Activated naive CD4-positive, alpha-beta T cell treated with anti-CD3 and anti-CD28 coated beads, Interleukin-2, amount 50 U/mL, for 16 hours (primary cell): ENCODE measurements at regions not wholly inside any gene's neighbourhood (a gene's known extent, or its start where the extent isn't known, plus 50 kb on each side); places are given as distances from the start of the nearest gene placed in this dataset.

Experiments used
- DNase-seq: peaks from one replicate; pipeline ENCODE4 v3.0.0-alpha.2; 2020

DNA sequence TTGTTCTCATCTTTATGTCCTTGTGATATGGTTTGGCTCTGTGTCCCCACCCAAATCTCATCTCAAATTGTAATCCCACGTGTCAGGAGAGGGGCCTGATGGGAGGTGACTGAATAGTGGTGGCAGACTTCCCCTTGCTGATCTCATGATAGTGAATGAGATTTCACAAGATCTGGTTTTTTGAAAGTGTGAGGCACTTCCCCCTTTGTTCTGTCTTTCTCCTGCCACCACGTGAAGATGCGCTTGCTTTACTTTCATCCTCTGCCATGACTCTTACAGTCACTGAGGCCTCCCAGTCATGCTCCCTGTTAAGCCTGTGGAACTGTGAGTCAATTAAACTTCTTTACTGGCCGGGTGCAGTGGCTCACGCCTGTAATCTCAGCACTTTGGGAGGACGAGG, 161.0 kb downstream of the HERPUD2 start:
- no peak for DNase-seq

DNA sequence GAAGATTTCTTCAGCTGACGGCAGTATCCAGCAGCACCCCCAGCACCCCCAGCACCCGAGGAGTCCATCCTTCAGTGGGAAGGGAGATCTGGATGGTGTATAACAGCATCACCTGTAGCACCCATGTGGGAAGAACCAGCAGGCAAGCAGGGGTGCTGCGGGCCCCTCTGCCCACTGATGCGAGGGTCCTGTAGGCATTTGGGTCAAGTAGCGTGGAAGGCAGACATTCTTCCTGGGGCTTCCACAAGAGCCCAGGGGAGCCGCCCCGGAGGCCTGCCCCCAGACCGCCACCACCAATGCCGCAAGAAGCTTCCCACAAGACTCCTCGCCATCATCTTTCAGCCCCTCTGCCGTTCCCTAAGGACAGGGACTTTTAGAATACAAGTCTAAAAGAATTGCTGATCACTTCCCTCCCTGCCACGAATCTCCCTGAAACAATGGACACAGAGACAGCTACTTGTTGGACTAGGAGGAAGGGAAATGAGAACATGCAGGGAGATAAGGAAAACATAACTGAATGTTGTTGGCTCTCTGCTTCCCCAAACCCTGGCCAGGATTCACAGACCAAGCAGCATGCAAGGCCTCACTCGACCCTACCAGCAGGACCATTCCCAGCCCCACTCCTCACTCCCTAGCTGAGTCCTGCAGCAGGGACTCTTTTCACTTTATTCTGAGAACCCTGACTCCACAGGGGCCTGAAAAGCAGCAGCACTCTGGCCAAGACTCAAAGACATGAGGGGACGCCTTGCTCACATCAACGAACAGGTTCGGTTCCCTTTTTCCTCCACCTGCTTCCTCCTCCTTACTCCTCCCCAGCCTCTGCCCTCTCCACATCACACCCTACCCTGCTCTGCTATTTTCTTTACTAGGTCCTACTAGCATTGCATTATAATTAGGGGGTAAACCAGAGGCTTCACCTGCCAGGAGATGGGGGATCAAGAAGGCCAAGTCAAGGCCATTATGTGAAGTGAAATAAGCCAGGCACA, 164.5 kb downstream of the HERPUD2 start:
- DNase-seq: no peak

DNA sequence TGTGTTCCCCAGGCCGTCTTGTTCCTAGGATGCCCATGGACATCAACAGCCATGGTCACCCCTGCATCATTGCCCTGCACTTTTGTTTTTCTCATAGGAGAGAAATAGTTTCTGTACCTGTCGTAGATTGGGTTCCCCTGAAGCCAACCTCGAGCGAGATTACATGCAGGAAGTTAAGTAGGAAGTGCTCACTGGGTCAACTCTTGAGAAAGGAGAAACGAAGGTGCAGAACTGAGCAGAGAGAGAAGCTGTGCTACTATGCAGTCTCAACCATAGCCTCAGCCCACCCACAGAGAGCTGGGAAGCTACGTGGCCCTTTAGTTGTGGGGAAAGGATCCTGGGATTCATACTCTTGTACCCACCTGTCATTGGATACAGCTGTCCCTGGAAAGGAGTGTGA, 165.2 kb downstream of the HERPUD2 start:
- DNase-seq: no peak

DNA sequence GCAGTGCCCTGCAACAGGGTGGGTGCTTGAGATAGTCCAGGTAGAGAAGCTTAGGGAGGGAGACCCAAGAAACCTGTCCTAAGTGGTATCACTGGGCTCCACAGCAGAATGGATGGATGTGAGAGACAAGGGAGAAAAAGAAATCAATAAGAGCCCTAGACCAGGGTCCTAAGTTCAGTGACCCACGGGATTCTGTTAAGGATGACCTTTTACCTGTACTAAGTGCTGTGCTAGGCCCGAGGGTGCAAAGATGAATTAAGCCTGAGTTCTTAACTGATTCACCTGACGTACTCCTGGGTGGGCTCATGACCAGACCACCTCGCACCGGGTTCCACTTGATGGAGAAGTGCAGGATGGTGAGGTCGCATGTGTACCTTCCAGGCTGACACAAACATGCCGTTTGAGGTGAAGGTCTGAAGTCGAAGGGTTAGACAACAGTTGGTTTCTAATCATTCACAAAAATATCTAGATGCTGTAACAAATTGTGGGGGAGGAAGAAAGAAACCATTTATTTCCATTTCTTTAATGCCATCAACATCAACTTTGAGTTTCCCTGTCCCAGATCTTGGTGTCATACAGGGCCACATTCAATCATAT, 166.5 kb downstream of the HERPUD2 start:
- DNase-seq: no peak

DNA sequence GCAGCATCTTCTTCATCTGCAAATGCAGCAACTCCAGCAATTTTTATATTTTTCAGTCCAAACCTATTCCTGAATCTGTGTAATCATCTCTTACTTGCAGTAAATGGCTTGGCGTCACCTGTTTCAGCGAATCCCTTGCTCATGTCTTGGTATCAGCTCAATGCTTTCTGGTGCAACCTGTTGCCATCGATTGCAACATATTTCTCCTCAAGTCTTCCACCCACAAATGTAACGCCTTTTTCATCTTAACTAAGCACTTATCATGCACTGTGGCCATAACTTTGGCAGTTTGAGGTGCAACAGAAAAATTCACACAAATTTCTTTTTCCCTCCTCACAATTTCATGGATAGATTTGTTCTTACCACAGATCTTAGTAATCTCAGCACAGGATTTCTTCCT, 168.3 kb downstream of the HERPUD2 start:
- DNase-seq: no peak

DNA sequence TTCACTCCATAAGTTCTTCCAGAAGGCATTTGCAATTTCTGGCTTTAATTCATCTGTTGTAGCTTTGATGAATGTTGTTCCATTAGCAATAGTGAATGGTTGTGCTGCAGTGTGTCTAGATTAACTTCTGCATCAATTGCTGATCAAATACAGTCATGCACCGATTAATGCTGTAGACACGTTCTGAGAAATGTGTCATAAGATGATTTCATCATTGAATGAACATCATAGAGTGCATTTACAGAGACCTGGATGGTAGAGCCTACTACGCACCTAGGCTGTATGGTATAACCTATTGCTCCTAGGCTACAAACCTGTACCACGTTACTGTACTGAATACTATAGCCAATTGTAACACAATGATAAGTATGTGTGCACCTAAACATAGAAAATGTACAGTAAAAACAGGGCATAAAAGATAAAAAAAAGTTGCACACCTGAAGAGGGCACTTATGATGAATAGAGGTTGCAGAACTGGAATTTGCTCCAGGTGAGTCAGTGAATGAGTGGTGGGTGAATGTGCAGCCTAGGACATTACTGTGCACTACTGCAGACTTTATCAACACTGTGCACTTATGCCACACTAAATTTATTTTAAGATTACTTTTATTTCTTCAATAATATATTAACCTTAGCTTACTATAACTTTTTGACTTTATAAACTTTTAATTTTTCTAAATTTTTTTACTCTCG, 170.7 kb downstream of the HERPUD2 start:
- no peak for DNase-seq

DNA sequence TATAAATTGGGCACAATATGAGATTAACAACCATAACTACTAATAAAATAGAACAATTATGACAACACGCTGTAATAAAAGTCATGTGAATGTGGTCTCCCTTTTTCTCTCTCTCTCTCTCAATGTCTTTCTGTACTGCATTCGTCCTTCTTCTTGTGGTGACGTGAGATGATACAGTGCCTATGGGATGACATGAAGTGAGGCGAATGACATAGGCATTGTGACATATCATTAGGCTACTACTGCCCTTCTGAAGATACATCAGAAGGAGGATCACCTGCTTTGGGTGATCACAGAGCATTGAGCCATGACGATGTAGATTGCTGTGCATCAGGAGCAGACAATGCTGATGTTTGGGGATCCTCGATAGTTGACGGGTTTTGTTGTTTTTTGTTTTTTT, 171.6 kb downstream of the HERPUD2 start:
- DNase-seq: no peak

DNA sequence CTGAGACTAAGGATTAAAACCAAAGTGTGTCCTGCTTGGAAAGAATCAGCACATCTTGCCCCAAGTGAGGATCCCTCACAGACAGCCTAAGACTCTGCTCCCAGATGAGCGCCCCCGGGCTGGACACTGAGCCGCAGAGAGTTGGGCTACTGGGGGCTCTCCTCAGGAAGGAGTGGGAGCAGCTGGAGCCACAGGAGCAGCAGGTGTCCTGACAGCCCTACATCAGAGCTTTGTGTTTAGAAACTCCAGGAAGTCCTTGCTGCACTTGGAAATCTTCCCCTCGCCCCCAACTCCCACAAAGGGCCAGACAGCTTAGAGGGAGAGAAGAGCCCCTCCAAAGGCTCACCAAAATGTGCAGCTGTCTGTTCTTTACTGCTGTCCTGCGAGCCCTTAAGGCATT, 172.2 kb downstream of the HERPUD2 start:
- no peak for DNase-seq

DNA sequence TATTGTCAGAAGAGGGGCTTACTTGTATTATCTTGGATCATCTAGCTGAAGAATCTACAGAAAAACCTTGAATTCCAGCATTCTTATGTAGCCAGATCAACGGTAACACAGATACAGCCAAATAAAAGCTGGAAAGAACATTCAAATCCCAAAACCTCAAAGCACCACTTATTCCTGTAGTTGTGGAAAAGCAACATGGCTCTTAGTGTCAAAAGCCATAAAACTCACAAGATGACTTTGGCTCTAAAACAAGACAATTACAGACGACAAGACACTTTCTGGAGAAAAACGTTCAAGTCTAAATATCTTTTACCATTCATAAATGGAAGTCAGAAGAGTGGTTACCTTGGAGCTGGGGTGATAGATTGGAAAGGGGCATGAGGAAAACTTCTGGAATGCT, 173.0 kb downstream of the HERPUD2 start:
- no peak for DNase-seq

DNA sequence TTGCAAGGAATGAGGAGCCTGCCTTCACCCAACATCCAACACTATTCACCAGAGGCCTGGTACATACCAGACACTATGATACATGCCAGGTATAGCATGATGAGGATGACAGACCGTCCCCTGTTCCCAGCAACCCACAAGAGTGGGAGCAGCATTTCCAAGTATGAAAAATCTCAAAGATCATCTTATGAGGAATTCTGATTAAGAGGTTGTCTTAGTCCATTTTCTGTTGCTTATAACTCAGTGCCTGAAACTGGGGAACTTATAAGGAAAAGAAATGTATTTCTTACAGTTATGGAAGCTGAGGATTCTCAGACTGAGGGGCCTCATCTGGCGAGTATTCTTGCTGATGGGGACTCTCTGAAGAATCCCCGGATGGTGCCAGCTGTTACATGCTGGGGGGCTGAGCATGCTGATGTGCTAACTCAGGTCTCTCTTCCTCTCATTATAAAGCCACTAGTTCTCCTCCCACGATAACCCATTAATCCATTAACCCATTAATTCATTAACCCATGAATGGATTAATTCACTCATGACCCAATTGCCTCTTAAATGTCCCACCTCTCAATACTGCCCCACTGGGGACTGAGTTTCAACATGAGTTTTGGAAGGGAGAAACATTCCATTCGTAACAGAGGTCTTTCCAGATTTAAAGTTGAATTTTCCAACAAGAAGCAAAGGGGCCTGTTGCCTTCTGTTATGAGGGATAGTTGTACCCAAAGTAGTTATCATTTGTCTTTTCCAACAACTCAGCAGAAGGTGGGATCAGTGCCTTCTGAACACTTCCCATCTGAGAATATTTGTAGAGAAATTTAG, 173.9 kb downstream of the HERPUD2 start:
- no peak for DNase-seq

DNA sequence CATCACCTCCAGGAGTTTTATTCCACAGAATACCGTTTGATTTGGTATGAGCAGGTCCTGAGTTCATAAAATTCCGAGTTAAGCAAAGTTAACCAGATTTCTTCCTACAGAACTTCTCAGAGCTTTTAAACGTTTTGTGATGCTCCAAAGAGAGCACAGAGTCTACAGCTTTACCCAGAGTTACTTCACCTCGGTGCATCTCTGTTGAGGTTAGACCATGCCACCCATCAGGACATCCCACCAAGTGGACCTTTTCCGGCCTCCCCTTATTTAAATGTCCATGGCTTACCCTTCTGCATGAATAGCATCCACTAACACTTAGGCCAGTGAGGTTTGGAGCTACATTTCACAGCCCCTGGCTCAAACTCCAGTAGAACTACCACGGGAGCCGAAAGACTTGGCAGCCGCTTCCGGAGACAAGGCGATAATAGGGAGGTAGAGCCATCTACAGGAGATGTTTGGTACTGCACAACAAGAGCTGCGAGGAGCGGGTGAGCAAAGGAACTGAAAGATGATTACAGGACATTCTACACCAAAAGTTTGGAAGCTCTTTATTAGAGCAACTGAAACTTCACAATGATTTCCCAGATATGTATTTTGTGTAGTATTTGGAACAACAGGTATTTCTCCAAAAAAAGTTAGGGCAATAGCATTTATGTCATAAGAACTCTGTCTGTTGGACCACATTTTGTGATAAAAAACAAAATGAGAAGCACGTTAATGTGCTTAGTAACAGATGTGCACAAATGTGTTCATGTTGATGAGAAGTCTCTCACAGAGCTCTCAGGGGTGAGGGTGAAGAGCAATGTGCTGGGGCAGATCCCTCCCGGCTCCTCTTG, 174.7 kb downstream of the HERPUD2 start:
- DNase-seq: peak; percentile 30

DNA sequence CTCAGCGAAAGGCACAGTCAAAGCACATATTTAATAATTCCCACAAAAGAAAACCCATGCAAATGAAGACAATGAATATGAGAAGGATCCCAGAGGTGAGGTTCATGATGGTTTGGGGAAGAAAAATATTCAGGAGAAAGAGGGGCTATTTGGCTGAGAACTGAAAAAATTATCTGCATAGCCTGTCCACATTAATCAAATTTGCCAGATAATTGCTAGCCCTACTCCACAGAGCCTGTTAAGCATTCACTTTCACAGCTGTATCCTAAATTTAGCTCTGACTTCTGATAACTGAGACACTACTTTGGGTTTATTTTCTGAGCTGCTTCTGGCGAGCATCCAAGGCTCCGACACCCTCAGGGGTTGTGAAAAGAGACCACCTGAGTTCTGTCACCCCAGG, 176.2 kb downstream of the HERPUD2 start:
- DNase-seq: no peak

DNA sequence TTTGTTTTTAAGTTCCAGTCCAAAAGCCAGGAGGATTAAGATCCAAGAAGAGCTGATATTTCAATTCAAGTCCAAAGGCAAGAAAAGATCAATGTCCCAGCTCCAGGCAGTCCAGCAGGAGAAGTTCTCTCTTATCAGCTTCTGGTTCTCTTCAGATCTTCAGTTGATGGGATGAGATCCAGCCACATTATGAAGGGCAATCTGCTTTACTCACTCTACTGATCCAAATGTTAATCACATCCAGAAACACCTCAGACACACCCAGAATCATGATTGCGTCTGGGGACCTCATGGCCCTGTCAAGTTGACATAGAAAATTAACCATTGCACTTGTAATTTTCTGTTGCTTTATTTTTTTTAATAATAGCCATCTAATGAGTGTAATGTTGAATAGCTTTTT, 178.4 kb downstream of the HERPUD2 start:
- no peak for DNase-seq

DNA sequence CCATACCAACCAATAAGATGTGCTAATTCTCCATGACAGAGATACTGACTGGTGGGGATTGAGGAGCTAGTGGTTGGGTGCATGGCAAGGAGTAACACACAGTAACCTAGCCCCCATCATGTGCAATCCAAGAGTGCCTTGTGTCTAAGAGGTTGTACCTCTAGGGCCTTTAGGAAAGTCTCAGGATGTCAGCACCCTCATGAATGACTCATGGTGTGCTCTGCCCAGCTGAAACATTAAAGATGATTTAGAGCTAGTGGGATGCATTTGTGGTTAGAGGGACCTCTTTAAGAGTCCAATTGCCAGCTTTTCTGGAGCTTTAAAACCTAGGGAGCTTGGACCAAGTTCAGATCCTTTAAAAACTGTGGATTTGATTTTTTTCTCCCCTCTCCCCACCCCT, 181.1 kb downstream of the HERPUD2 start:
- no peak for DNase-seq

DNA sequence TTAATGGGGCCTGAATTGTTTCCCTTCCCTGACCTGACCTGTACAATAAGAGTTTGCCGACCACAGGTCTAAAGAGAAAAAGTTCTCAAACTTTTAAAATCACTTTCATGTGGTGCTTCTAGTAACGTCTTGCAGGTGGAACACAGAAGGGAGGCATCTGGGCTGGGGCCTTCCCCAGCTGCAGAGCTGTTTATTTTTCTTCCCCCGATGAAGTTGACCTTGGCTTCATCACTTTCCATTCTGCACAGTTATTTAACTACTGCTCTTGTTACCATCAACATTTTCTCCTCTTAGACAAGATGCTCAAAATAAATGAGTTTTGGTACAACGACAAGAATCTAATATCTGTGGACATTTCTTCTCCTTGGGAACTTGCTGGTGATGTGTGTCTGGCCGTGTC, 181.7 kb downstream of the HERPUD2 start:
- no peak for DNase-seq

DNA sequence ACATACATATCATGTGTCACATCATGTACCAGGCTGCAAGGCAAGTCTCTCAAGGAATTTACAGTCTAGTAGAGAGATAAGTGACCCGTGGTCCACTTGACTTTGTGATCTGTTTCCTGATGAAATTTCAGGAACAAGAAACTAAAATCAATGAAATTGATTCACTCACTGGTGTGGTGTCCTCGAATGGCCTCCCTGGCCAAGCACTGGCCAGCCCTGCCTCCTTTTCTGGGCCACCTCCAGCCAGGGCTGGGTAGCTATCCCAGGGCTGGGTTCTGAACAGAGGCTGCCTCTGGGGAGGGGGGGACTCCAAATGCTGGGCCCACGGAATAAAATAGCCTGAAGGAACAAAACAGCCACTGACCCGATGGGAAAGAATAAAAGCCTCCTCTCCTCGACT, 182.2 kb downstream of the HERPUD2 start:
- DNase-seq: no peak

DNA sequence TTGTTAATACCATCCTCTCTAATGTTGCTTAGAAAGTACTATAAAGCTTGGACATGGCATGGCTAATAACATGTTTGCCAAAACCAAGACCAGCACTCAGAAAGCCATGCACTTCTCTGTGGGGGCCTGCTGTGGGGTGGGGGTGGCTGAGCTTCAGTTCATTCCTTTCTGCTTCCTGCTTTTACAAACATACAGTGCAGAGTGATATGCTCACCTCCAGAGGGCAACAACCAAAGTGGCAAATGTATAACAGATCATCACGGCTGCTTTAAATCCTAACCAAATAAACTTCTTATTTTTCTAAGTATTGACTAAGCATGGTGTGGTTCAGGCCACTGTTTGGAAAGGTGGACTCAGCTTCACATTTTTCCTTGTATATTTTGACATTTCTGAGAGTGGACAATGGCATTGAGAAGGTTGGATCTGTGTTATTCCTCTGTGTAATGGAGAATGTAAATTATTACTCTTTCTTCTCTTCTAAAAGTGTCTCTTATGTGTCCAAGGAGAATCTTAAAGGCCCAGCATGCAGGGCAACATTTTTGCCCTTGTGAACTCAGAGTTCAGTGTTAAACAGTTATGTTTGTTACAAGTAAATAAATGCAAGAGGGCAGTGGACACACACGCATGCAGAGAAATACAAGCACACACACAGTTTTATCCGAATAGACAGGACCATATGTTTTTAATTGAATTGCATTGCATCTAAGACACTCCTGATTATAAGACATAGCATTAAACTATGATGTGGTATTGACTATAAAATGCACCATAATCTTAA, 186.1 kb downstream of the HERPUD2 start:
- DNase-seq: no peak

DNA sequence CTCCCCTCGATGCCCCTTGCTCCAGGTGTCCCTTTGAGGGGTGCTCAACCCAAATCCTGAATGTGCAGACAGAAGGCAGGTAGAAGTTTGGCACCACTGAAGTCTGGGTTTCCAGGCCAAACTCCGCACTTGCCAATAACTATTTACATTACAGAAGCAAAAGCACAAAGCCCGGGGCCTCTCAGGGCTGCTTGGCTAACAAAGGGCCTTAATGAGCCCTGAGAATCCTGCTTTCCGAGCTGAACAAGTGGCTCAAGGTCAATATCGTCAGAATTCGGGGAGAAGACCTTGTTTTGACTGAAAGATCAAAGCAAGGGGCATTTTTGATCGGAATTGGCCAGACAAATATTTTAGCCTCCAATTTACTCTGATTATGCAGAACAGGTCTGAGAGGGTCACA, 189.9 kb downstream of the HERPUD2 start:
- DNase-seq: no peak

DNA sequence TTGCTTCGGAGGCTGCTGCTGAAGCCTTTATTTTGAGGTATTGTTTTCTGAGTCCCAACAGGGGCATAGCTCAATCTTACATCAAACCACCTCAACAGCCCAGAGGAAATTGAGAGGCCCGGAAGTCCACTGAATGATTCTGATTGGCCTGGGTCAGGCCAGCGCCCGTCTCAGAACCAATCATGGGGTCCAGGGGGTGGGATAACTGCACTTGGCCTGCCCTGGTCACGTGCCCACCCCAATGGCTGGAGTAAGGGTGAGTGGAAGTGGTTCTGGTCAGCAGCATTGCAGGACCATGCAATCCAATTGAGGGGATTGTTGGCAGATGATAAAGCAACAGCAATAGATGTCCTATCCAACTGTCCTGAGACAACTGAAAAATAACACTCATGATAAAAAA, 190.6 kb downstream of the HERPUD2 start:
- DNase-seq: no peak

DNA sequence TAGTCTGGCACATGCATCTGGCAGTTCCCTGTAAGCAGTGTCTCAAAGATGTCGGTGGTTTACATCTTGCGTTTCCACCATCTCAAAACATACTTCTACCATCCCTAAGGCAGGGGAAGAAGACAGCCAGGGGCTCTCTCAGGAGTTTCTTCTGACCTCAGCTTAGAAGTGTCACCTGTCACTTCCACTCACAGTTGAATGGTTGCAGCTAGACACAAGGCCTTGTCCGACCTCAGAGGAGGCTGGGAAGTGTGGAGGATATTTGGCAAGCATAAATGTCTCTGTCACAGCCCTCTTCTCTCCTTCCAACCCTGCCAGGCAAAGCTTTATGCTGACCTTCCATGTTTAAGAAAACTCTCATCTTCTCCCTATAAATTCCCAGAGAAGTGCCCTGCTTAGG, 193.3 kb downstream of the HERPUD2 start:
- DNase-seq: no peak

DNA sequence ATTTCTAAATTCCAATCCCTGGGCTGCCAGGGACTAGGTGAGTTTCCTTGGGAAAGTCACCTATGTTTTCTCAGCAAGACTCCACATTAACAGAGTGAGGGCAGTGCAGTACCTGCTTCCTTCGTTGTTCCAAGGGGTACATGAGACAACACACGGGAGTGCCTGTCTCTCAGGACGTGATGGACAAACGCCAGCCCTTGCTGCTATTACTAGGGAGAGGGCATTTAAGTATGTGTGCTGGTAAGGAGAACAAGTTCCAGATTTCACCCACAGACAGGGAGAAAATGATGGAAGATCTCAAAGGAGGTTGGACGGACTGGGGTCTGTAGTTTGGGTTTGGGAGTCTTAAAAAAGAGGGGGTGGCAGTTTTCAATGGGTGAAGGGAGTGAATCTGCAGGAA, 195.7 kb downstream of the HERPUD2 start:
- no peak for DNase-seq
